ENCODE measurements at regions not wholly inside any gene's neighbourhood (a gene's known extent, or its start where the extent isn't known, plus 50 kb on each side); places are given as distances from the start of the nearest gene placed in this dataset.
"Not testable (repeated sequence)": the region's sequence is repeated elsewhere in the genome, so short reads cannot be mapped to it uniquely, and the experiment has no call there.

DNA sequence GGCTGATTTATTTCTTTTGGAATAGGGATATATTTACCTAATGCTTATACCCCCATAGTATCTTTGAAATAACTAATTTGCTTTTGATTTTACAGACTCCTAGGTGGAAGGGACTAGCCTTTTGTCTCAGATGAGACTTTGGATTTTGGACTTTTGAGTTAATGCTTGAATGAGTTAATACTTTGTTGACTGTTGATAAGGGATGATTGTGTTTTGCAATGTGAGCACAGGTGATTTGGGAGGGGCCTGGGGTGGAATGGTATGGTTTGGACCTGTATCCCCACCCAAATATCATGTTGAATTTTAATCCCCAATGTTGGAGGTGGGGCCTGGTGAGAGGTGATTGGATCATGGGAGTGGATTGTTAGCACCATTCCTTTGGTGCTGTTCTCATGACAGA, 117.4 kb upstream of the ZC4H2 start:
- DNase-seq (ENCODE audit: low read depth in 2 of 2): no peak
- H2AFZ ChIP-seq (ENCODE audit: low read length): no peak overlapping the region
- H3K9me3 ChIP-seq (ENCODE audit: control insufficient read depth, insufficient read depth, low read depth, low read length): no peaks in the 10 kb centered on the region
- H4K20me1 ChIP-seq (ENCODE audit: control insufficient read depth, extremely low read depth, insufficient read depth, low read length): no peaks in the 10 kb centered on the region
- H3K27ac ChIP-seq (ENCODE audit: insufficient read depth, low read length): no peak overlapping the region
- H3K4me3 ChIP-seq (replicated peaks in 1 of 4; ENCODE audit: control extremely low read depth in 1 of 4, insufficient read depth in 1 of 4, low read depth in 3 of 4, low read length in 4 of 4): no peak overlapping the region
- no peaks in the 10 kb centered on the region for H3K36me3 ChIP-seq (ENCODE audit: control insufficient read depth, insufficient read depth, low read length)
- H3K4me2 ChIP-seq (ENCODE audit: extremely low read depth, insufficient read depth, low read length): no peak overlapping the region
- H3K79me2 ChIP-seq (ENCODE audit: control insufficient read depth, insufficient read depth, low read length): no peaks in the 10 kb centered on the region
- H3K4me1 ChIP-seq (ENCODE audit: control insufficient read depth, extremely low read depth, insufficient read depth, low read length): no peaks in the 10 kb centered on the region
- no peak overlapping the region for H3K9ac ChIP-seq (ENCODE audit: insufficient read depth, low read length)
- TF ChIP-seq EZH2 (IDR thresholded peaks at IDR 0.05; ENCODE audit: low read length, missing control alignments): no peak
- TF ChIP-seq CTCF (conservative IDR thresholded peaks at IDR 0.05 in 1 of 2, IDR thresholded peaks at IDR 0.05 in 1 of 2; ENCODE audit: low read depth in 1 of 2, low read length in 2 of 2): no peak
- H3K27me3 ChIP-seq (ENCODE audit: control insufficient read depth, insufficient read depth, low read length): no peaks in the 10 kb centered on the region

- Histone ChIP-seq H3K4me1 (ENCODE audit: control insufficient read depth, extremely low read depth, insufficient read depth, low read length) (no peaks in the 10 kb centered on the region), H3K27me3 (ENCODE audit: control insufficient read depth, insufficient read depth, low read length) (no peaks in the 10 kb centered on the region), H3K9me3 (ENCODE audit: control insufficient read depth, insufficient read depth, low read depth, low read length) (no peaks in the 10 kb centered on the region), H4K20me1 (ENCODE audit: control insufficient read depth, extremely low read depth, insufficient read depth, low read length) (no peaks in the 10 kb centered on the region), H3K27ac (ENCODE audit: insufficient read depth, low read length) (no peak overlapping the region), H3K4me2 (ENCODE audit: extremely low read depth, insufficient read depth, low read length) (no peak overlapping the region), H3K4me3 (replicated peaks in 1 of 4; ENCODE audit: control extremely low read depth in 1 of 4, insufficient read depth in 1 of 4, low read depth in 3 of 4, low read length in 4 of 4) (no peak overlapping the region), H3K79me2 (ENCODE audit: control insufficient read depth, insufficient read depth, low read length) (no peaks in the 10 kb centered on the region), H3K9ac (ENCODE audit: insufficient read depth, low read length) (no peak overlapping the region), H2AFZ (ENCODE audit: low read length) (no peak overlapping the region), H3K36me3 (ENCODE audit: control insufficient read depth, insufficient read depth, low read length) (no peaks in the 10 kb centered on the region)
- DNase-seq (ENCODE audit: low read depth in 2 of 2): no peak
- TF ChIP-seq CTCF (conservative IDR thresholded peaks at IDR 0.05 in 1 of 2, IDR thresholded peaks at IDR 0.05 in 1 of 2; ENCODE audit: low read depth in 1 of 2, low read length in 2 of 2) (no peak), EZH2 (IDR thresholded peaks at IDR 0.05; ENCODE audit: low read length, missing control alignments) (no peak)
Observed at GRCh38 chrX:65073233-65073632, 97.0 kb upstream of the ZC4H2 start.

DNA sequence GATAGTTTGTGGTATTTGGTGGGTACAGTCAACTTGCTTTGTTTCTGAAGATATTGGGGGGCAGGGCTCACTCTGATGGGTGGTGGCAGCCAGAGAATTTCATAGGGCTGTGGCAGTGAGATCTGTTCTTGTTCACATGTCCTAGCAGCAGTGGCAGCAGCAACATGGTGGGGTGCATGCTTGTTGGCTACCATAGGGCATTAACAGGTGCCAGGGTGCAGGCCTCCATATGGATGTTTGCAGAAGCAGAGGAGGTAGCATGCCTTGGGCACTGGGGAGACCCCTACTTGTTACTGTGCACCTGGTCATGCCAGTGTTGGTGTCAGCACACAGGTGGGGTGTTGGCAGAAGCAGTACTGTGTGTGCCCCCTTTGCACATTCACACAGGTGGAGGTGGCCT, 96.3 kb upstream of the ZC4H2 start:
- H3K4me1 ChIP-seq (ENCODE audit: control insufficient read depth, extremely low read depth, insufficient read depth, low read length): no peaks in the 10 kb centered on the region
- no peak overlapping the region for H3K27ac ChIP-seq (ENCODE audit: insufficient read depth, low read length)
- TF ChIP-seq EZH2 (IDR thresholded peaks at IDR 0.05; ENCODE audit: low read length, missing control alignments): no peak
- no peak for TF ChIP-seq CTCF (conservative IDR thresholded peaks at IDR 0.05 in 1 of 2, IDR thresholded peaks at IDR 0.05 in 1 of 2; ENCODE audit: low read depth in 1 of 2, low read length in 2 of 2)
- H3K27me3 ChIP-seq (ENCODE audit: control insufficient read depth, insufficient read depth, low read length): no peaks in the 10 kb centered on the region
- no peaks in the 10 kb centered on the region for H3K79me2 ChIP-seq (ENCODE audit: control insufficient read depth, insufficient read depth, low read length)
- H4K20me1 ChIP-seq (ENCODE audit: control insufficient read depth, extremely low read depth, insufficient read depth, low read length): no peaks in the 10 kb centered on the region
- H3K4me3 ChIP-seq (replicated peaks in 1 of 4; ENCODE audit: control extremely low read depth in 1 of 4, insufficient read depth in 1 of 4, low read depth in 3 of 4, low read length in 4 of 4): no peak overlapping the region
- H3K9ac ChIP-seq (ENCODE audit: insufficient read depth, low read length): no peak overlapping the region
- no peak for DNase-seq (ENCODE audit: low read depth in 2 of 2)
- no peak overlapping the region for H2AFZ ChIP-seq (ENCODE audit: low read length)
- no peaks in the 10 kb centered on the region for H3K36me3 ChIP-seq (ENCODE audit: control insufficient read depth, insufficient read depth, low read length)
- H3K9me3 ChIP-seq (ENCODE audit: control insufficient read depth, insufficient read depth, low read depth, low read length): no peaks in the 10 kb centered on the region
- H3K4me2 ChIP-seq (ENCODE audit: extremely low read depth, insufficient read depth, low read length): no peak overlapping the region

GRCh38 chrX:65058626-65059025, 82.4 kb upstream of the ZC4H2 start:
- H3K4me3 ChIP-seq (replicated peaks in 1 of 4; ENCODE audit: control extremely low read depth in 1 of 4, insufficient read depth in 1 of 4, low read depth in 3 of 4, low read length in 4 of 4); H3K36me3 ChIP-seq (ENCODE audit: control insufficient read depth, insufficient read depth, low read length); H4K20me1 ChIP-seq (ENCODE audit: control insufficient read depth, extremely low read depth, insufficient read depth, low read length); H3K9ac ChIP-seq (ENCODE audit: insufficient read depth, low read length); H3K4me1 ChIP-seq (ENCODE audit: control insufficient read depth, extremely low read depth, insufficient read depth, low read length); DNase-seq (ENCODE audit: low read depth in 2 of 2); H2AFZ ChIP-seq (ENCODE audit: low read length); H3K4me2 ChIP-seq (ENCODE audit: extremely low read depth, insufficient read depth, low read length); H3K9me3 ChIP-seq (ENCODE audit: control insufficient read depth, insufficient read depth, low read depth, low read length); H3K79me2 ChIP-seq (ENCODE audit: control insufficient read depth, insufficient read depth, low read length); H3K27ac ChIP-seq (ENCODE audit: insufficient read depth, low read length); H3K27me3 ChIP-seq (ENCODE audit: control insufficient read depth, insufficient read depth, low read length): not testable (repeated sequence)

Measured in fibroblast of lung (primary cell).